GM10266 (cell line): ENCODE measurements at regions not wholly inside any gene's neighbourhood (a gene's known extent, or its start where the extent isn't known, plus 50 kb on each side); places are given as distances from the start of the nearest gene placed in this dataset.
A peak's percentile ranks its signal among the peaks of the same experiment; 100 is the strongest.

Experiments used
- DNase-seq: peaks from one replicate; pipeline ENCODE4 v3.0.0; 2012; ENCODE audit errors: extremely low spot score
- CTCF ChIP-seq: IDR thresholded peaks from 2 replicates; pipeline ENCODE4 v1.5.1; 2012; ENCODE audit warnings: mild to moderate bottlenecking, low read depth; ENCODE audit not compliant: control insufficient read depth, insufficient read depth; ENCODE audit errors: missing control alignments

DNA sequence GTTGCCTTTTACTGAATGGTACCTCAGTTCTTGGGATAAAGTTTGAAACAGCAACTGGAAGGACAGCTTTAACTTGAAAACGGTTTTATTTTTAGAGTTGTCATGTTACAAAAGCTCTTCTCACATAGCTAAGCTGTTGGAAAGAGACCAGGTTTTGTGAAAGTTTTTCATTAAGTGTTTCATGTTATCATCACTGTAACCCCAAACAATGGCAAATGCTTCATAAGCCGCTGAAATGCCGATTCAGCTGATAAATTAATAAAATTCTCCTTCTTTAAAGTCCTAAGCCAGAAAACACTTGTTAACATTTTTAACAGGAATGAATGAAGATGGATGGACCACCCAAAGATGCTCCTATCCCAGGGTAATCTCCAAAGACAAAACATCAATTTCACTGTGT, 76.1 kb upstream of the IRF2 start:
- no peak for TF ChIP-seq CTCF

DNA sequence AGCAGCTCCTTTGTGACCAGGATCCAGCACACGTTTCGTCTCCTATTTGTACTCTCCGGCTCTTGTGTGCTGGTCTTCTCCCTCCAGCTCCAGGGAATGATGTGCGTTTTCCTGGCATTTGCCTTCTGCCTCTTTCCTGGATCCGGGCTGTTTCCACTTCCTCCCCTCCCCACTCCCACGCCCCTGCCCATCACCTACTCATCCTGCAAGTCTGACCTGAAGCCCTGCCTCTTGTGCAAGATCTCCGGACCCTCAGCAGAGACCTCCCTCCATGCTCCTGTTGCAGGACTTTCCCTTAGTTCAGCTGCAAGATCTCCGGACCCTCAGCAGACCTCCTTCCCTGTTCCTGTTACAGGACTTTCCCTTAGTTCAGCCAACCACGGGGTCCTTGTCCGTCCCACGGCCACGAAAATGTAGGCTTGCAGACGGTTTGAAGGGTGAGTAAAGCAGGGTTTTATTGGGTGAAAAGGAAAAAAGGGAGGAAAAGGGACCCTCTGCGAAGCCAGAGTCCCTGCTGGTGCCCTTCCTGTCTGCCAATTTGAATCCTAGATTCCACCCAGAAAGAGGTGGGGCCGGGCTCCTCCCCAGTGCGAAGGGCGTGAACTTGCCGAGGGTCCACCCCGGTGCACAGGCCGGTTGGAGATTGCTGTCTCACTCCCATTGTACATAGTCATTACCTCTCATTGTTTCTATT, 74.4 kb upstream of the IRF2 start:
- DNase-seq = no peak
- TF ChIP-seq CTCF = no peak

More for the DNA sequence above, 76.1 kb upstream of the IRF2 start:
- DNase-seq = no peak

- no peak for TF ChIP-seq CTCF
- DNase-seq = no peak
Measured at GRCh38 chr4:184548316-184548647, 73.9 kb upstream of the IRF2 start.

DNA sequence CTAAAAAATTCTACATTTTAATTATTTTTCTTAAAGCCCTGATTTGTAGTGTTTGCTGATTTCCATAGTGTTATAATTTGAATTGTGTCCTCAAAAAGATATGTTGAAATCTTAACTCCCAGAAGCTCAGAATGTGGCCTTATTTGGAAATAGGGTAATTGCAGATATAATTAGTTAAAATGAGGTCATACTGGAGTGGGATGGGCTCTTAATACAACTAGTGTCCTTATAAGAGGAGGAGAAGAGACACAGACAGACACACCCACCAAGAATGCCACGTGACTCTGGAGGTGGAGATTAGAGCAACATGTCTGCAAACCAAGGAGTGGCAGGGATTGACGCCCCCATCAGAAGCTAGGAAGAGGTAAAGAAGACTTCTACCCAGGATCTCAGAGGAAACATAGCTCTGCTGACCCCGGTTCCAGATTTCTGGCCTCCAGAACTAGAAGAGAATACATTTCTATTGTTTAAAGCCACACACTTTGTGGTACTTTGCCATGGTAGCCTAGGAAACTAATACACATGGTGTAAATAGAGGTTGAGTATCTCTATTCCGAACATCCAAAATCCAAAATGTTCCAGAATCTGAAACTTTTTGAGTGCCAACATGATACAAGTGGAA, 70.5 kb upstream of the IRF2 start:
- no peak for DNase-seq
- TF ChIP-seq CTCF = no peak

DNA sequence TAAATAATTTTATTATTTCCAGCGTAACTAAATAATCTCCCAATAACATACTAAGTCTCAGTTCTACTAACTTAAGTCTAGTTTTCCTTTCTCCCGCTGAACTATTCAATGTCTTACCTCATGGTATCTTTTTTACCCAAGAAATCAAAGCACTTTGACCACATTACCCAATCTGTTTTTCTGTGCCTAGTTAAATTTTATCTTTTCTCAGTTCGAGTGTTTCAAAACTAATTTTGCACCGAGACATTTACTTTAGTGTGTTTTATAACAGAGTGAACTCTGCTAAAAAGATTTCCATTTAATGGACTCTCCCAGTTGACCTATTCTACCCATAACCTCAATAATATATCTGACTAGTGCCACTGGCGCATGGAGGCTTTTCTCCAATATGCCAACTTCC, 67.6 kb upstream of the IRF2 start:
- no peak for DNase-seq
- TF ChIP-seq CTCF = no peak

DNA sequence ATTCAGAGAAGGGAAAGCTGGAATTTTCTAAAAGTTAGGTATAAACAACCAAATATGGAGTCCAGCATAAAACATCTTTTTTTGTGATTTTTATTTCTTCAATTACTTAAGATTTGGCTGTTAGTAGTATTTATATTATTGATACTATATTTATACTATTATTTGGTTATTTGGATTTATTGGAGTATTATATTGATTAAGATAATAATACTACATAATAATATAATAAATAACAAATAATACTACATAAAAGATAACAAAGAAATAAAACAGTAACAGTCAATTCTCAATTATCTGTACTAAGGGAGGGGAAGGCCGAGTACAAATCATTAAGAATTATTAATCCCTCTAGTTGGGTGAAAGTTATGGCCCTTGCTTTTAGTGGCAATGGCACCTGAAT, 66.0 kb upstream of the IRF2 start:
- no peak for TF ChIP-seq CTCF
- no peak for DNase-seq

DNA sequence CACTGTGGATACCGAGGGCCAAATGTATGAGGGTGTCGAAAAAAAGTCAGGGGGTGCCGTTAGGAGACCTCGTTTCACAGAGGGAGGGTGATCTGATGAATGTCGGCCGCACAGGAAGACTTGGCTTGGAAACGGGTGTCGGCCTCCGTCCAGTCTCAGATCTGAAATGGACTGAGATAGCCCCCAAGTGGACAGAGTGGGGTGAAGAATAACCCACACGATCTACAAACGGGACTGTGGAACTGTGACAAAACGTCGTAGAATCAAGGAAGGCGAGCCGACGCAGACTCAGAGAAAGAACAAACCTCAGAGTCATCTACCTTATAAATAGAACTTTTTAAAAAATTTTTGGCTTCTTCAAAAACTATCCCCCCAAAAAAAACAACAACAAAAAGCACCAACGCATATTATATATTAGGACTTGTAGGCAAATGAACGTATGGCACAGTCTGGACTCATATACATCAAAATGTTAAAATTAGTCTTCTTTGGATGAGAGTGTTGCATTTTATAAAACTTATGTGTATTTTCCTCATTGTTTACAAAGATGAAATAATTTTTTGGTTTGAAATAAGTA, 63.8 kb upstream of the IRF2 start:
- peak; percentile 73 for DNase-seq

More for the DNA sequence above, 63.8 kb upstream of the IRF2 start:
- peak; percentile 78 for TF ChIP-seq CTCF
